Liver (tissue), 8 donors: ENCODE measurements at regions not wholly inside any gene's neighbourhood (a gene's known extent, or its start where the extent isn't known, plus 50 kb on each side); places are given as distances from the start of the nearest gene placed in this dataset.

ENCODE experiments used
- DNase-seq: peaks from one replicate; pipeline ENCODE4 v3.0.0-alpha.2; 2017; ENCODE audit warnings: low spot score
- H3K27ac ChIP-seq, 2 donors: one replicate each; pipeline ENCODE4 v1.7.0; 2013; ENCODE audit warnings: inconsistent platforms in 2 of 2, low read length in 2 of 2, control low read depth in 1 of 2, low read depth in 1 of 2, mild to moderate bottlenecking in 1 of 2
- H3K27me3 ChIP-seq, 4 donors: one replicate each; pipeline versions ENCODE4 v1.6.1 to v1.7.0; 2013; ENCODE audit warnings: low read length in 3 of 4, inconsistent platforms in 1 of 4, mild to moderate bottlenecking in 1 of 4, moderate library complexity in 1 of 4; ENCODE audit not compliant: control insufficient read depth in 4 of 4, insufficient read depth in 4 of 4
- H3K36me3 ChIP-seq, 4 donors: one replicate each; pipeline versions ENCODE4 v1.6.1 to v1.7.0; 2013; ENCODE audit warnings: low read length in 3 of 4, mild to moderate bottlenecking in 3 of 4, low read depth in 1 of 4, moderate library complexity in 1 of 4; ENCODE audit not compliant: control insufficient read depth in 4 of 4, insufficient read depth in 3 of 4
- H3K4me1 ChIP-seq, 4 donors: one replicate each; pipeline versions ENCODE4 v1.6.1 to v1.7.0; 2013; ENCODE audit warnings: low read length in 3 of 4, mild to moderate bottlenecking in 3 of 4, moderate library complexity in 1 of 4; ENCODE audit not compliant: control insufficient read depth in 4 of 4, insufficient read depth in 4 of 4
- H3K4me3 ChIP-seq, 3 donors: one replicate each; pipeline versions ENCODE4 v1.6.1 to v1.7.0; 2013; ENCODE audit warnings: low read length in 3 of 3, control low read depth in 1 of 3, low read depth in 1 of 3, mild to moderate bottlenecking in 1 of 3
- H3K9ac ChIP-seq, 2 donors: one replicate each; pipeline ENCODE4 v1.7.0; 2013; ENCODE audit warnings: low read length in 2 of 2, mild to moderate bottlenecking in 2 of 2, moderate library complexity in 2 of 2, control low read depth in 1 of 2, low read depth in 1 of 2
- H3K9me3 ChIP-seq, 4 donors: one replicate each; pipeline versions ENCODE4 v1.6.1 to v1.7.0; 2013; ENCODE audit warnings: low read length in 3 of 4; ENCODE audit not compliant: control insufficient read depth in 4 of 4
- EGR1 ChIP-seq, 2 donors: IDR thresholded peaks; 2 replicates each; pipeline ENCODE4 v1.6.1; 2016 to 2018; ENCODE audit warnings: antibody characterized with exemption in 2 of 2, low read depth in 2 of 2
- FOXA1 ChIP-seq: IDR thresholded peaks from 2 replicates; pipeline ENCODE4 v1.6.1; 2016; ENCODE audit warnings: antibody characterized with exemption
- FOXA2 ChIP-seq: IDR thresholded peaks from 2 replicates; pipeline ENCODE4 v1.6.1; 2016; ENCODE audit warnings: antibody characterized with exemption
- GABPA ChIP-seq, 2 donors: IDR thresholded peaks in 1 of 2; conservative IDR thresholded peaks in 1 of 2; 2 replicates each; pipeline ENCODE4 v1.6.1; 2016; ENCODE audit warnings: antibody characterized with exemption in 2 of 2, mild to moderate bottlenecking in 1 of 2, moderate library complexity in 1 of 2
- HNF4A ChIP-seq, 2 donors: conservative IDR thresholded peaks; 2 replicates each; pipeline ENCODE4 v1.6.1; 2016; ENCODE audit warnings: antibody characterized with exemption in 2 of 2, mild to moderate bottlenecking in 2 of 2
- HNF4G ChIP-seq: IDR thresholded peaks from 2 replicates; pipeline ENCODE4 v1.6.1; 2016; ENCODE audit warnings: antibody characterized with exemption
- JUND ChIP-seq, 2 donors: IDR thresholded peaks; 2 replicates each; pipeline ENCODE4 v1.6.1; 2016; ENCODE audit warnings: antibody characterized with exemption in 2 of 2
- NR2F2 ChIP-seq: IDR thresholded peaks from 2 replicates; pipeline ENCODE4 v1.6.1; 2016; ENCODE audit warnings: antibody characterized with exemption
- RAD21 ChIP-seq, 2 donors: IDR thresholded peaks; 2 replicates each; pipeline ENCODE4 v1.6.1; 2016; ENCODE audit warnings: antibody characterized with exemption in 2 of 2, mild to moderate bottlenecking in 2 of 2
- RXRA ChIP-seq, 2 donors: IDR thresholded peaks; 2 replicates each; pipeline ENCODE4 v1.6.1; 2017 to 2018; ENCODE audit warnings: antibody characterized with exemption in 2 of 2, mild to moderate bottlenecking in 1 of 2
- SP1 ChIP-seq: IDR thresholded peaks from 2 replicates; pipeline ENCODE4 v1.6.1; 2018; ENCODE audit warnings: antibody characterized with exemption, mild to moderate bottlenecking
- TAF1 ChIP-seq: conservative IDR thresholded peaks from 2 replicates; pipeline ENCODE4 v1.6.1; 2016; ENCODE audit warnings: antibody characterized with exemption, mild to moderate bottlenecking
- whole genome bisulfite sequencing: extraction: QIAGEN DNeasy Blood & Tissue Kit; methylation state at CpG from one replicate; pipeline ENCODE4 v1.1.7; 2013; 5-methylcytosine and 5-hydroxymethylcytosine counted together
- TF ChIP-seq, protein P1 (sequence below): IDR thresholded peaks from 2 replicates; pipeline ENCODE4 v1.6.1; 2016; ENCODE audit warnings: antibody characterized with exemption
- TF ChIP-seq, protein P2 (sequence below): IDR thresholded peaks from 2 replicates; pipeline ENCODE4 v1.6.1; 2016; ENCODE audit warnings: antibody characterized with exemption
- TF ChIP-seq, protein P3 (sequence below): IDR thresholded peaks from 2 replicates; pipeline ENCODE4 v1.6.1; 2016; ENCODE audit warnings: antibody characterized with exemption, mild to moderate bottlenecking
- TF ChIP-seq, protein P4 (sequence below): IDR thresholded peaks from 2 replicates; pipeline ENCODE4 v1.6.1; 2016; ENCODE audit warnings: antibody characterized with exemption
- TF ChIP-seq, protein P5 (sequence below): fragments of 150-350 bp; IDR thresholded peaks from 2 replicates; pipeline ENCODE4 v1.5.1; 2017; ENCODE audit warnings: improper control_type of control experiment, low read depth, low read length; ENCODE audit not compliant: missing input control
- donor health status: healthy.
- donor health status: healthy.
- donor health status: healthy.
- donor health status: healthy.
- donor health status: healthy.

DNA sequence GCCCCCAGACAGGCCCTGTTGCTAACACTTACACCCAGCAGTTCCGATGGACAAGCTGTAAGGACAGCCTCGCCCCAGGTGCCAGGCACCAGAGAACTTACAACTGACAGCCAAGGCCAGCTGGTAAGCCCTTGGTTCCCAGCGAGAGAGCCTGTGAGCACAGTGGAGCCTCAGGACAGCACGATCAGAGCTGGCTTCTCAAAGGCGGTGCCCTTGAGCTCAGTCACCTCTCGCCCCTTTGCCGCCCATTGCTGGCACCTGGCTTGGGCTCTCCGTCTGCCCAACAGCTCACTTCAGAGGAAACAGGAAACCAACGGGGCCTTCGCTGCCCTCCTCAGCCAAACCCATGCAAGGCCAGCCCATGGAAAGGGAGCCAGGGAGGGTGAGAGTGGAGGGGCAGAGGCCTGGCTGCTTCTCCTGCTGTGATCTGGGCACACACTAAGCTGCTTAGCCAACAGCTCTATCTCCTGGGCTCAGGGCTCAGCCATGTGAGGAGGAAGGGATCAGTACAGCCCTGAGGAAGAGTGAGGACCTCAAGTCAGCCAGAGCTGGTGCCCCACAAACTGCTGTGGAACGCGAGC, 98.5 kb downstream of the SINHCAF start:
- no peak overlapping the region for H3K27ac ChIP-seq
- H3K36me3 ChIP-seq = no peaks in the 10 kb centered on the region
- no peak overlapping the region for H3K4me3 ChIP-seq
- no peaks in the 10 kb centered on the region for H3K27me3 ChIP-seq
- no peaks in the 10 kb centered on the region for H3K9me3 ChIP-seq
- no peak for TF ChIP-seq FOXA2
- TF ChIP-seq RAD21 (IDR thresholded peaks at IDR 0.05) = no peak
- TF ChIP-seq JUND (IDR thresholded peaks at IDR 0.05) = no peak
- no peak for TF ChIP-seq EGR1 (IDR thresholded peaks at IDR 0.05; ENCODE audit: low read depth in 2 of 2)
- no peak for TF ChIP-seq NR2F2
- TF ChIP-seq HNF4A (conservative IDR thresholded peaks at IDR 0.05) = no peak
- TF ChIP-seq, protein P1, sequence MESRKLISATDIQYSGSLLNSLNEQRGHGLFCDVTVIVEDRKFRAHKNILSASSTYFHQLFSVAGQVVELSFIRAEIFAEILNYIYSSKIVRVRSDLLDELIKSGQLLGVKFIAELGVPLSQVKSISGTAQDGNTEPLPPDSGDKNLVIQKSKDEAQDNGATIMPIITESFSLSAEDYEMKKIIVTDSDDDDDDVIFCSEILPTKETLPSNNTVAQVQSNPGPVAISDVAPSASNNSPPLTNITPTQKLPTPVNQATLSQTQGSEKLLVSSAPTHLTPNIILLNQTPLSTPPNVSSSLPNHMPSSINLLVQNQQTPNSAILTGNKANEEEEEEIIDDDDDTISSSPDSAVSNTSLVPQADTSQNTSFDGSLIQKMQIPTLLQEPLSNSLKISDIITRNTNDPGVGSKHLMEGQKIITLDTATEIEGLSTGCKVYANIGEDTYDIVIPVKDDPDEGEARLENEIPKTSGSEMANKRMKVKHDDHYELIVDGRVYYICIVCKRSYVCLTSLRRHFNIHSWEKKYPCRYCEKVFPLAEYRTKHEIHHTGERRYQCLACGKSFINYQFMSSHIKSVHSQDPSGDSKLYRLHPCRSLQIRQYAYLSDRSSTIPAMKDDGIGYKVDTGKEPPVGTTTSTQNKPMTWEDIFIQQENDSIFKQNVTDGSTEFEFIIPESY = no peak
- TF ChIP-seq FOXA1 = no peak
- TF ChIP-seq, protein P2, sequence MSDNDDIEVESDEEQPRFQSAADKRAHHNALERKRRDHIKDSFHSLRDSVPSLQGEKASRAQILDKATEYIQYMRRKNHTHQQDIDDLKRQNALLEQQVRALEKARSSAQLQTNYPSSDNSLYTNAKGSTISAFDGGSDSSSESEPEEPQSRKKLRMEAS = no peak
- TF ChIP-seq, protein P3, sequence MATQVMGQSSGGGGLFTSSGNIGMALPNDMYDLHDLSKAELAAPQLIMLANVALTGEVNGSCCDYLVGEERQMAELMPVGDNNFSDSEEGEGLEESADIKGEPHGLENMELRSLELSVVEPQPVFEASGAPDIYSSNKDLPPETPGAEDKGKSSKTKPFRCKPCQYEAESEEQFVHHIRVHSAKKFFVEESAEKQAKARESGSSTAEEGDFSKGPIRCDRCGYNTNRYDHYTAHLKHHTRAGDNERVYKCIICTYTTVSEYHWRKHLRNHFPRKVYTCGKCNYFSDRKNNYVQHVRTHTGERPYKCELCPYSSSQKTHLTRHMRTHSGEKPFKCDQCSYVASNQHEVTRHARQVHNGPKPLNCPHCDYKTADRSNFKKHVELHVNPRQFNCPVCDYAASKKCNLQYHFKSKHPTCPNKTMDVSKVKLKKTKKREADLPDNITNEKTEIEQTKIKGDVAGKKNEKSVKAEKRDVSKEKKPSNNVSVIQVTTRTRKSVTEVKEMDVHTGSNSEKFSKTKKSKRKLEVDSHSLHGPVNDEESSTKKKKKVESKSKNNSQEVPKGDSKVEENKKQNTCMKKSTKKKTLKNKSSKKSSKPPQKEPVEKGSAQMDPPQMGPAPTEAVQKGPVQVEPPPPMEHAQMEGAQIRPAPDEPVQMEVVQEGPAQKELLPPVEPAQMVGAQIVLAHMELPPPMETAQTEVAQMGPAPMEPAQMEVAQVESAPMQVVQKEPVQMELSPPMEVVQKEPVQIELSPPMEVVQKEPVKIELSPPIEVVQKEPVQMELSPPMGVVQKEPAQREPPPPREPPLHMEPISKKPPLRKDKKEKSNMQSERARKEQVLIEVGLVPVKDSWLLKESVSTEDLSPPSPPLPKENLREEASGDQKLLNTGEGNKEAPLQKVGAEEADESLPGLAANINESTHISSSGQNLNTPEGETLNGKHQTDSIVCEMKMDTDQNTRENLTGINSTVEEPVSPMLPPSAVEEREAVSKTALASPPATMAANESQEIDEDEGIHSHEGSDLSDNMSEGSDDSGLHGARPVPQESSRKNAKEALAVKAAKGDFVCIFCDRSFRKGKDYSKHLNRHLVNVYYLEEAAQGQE = no peak
- TF ChIP-seq RXRA (IDR thresholded peaks at IDR 0.05) = no peak
- no peak for TF ChIP-seq HNF4G
- no peak for TF ChIP-seq SP1
- no peak overlapping the region for H3K9ac ChIP-seq
- H3K4me1 ChIP-seq = peaks cover 3 to 13% (median 10%) of the 10 kb centered on the region in 4 donors
- no peak for DNase-seq
- 90% methylated on average over 12 of the region's 12 CpGs for WGBS

DNA sequence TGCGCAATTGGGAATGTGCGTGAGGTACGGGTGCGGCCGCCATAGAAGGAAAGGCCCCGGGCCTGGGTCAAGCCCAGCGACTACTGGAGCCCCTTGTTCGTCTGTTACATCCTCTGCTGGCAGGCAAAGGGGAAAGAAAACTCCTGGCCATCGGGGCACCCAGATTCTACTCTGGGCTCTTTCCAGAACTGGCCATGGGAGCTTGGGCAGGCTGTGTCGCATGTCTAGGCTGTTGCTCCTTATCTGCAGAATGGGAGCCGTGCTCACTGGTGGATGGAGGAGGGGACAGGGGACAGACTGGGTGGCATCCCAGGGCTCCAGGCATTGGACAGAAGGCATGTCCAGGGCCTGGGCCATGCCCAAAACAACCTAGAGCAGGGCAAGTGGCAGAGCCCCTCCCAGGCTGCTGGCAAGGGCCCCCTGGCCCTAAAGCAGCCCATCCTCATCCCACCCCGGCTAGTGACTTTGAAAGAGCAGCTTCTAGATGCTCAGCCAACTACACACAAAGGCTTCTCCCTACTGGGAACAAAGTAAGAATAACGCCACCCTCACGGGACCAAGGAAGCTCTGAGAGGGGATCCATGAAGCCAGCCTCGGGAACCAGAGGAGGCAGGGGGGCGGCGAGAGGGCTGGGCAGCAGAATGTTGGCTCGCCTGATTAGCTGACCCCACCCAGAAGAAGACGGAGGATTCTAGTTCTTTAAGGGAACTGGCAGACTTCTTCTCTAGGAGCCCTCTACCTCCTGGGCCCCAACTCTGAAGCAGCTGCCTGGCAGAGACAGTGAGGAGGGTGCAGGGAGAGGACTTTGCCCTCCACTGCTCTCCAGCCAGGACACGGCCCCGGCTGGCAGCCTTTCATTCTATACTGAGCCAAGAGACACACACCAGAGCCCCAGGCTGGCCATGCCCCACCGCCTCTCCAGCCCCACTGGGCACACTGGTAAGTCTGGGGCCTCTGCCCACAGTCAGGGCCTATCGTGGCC, 96.8 kb downstream of the SINHCAF start:
- peak overlapping the region in 1 of 2 donors; percentile 47 for H3K27ac ChIP-seq
- no peaks in the 10 kb centered on the region for H3K9me3 ChIP-seq
- no peaks in the 10 kb centered on the region for H3K27me3 ChIP-seq
- H3K4me3 ChIP-seq = no peak overlapping the region
- 74% methylated on average over 23 of the region's 23 CpGs for WGBS
- H3K9ac ChIP-seq = no peak overlapping the region
- H3K36me3 ChIP-seq = no peaks in the 10 kb centered on the region
- peaks cover 3 to 13% (median 10%) of the 10 kb centered on the region in 4 donors for H3K4me1 ChIP-seq
- peak; percentile 41 for DNase-seq
- TF ChIP-seq TAF1 (peak; percentile 58), JUND (IDR thresholded peaks at IDR 0.05) (peak in 1 of 2 donors; percentile 36), SP1 (peak; percentile 95), NR2F2 (no peak), FOXA1 (no peak), GABPA (IDR thresholded peaks at IDR 0.05 in 1 of 2, conservative IDR thresholded peaks at IDR 0.05 in 1 of 2) (no peak), RAD21 (IDR thresholded peaks at IDR 0.05) (peak in 1 of 2 donors; percentile 26), HNF4G (peak; percentile 91), RXRA (IDR thresholded peaks at IDR 0.05) (peak; percentile 62 to 65), HNF4A (conservative IDR thresholded peaks at IDR 0.05) (peak; percentile 92 to 94)
- TF ChIP-seq, protein P4, sequence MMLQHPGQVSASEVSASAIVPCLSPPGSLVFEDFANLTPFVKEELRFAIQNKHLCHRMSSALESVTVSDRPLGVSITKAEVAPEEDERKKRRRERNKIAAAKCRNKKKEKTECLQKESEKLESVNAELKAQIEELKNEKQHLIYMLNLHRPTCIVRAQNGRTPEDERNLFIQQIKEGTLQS = no peak
- TF ChIP-seq, protein P3 = peak; percentile 21
- TF ChIP-seq, protein P5, sequence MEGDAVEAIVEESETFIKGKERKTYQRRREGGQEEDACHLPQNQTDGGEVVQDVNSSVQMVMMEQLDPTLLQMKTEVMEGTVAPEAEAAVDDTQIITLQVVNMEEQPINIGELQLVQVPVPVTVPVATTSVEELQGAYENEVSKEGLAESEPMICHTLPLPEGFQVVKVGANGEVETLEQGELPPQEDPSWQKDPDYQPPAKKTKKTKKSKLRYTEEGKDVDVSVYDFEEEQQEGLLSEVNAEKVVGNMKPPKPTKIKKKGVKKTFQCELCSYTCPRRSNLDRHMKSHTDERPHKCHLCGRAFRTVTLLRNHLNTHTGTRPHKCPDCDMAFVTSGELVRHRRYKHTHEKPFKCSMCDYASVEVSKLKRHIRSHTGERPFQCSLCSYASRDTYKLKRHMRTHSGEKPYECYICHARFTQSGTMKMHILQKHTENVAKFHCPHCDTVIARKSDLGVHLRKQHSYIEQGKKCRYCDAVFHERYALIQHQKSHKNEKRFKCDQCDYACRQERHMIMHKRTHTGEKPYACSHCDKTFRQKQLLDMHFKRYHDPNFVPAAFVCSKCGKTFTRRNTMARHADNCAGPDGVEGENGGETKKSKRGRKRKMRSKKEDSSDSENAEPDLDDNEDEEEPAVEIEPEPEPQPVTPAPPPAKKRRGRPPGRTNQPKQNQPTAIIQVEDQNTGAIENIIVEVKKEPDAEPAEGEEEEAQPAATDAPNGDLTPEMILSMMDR = no peak
- TF ChIP-seq, protein P2 = no peak
